HG02973 (cell line): ENCODE measurements at regions not wholly inside any gene's neighbourhood (a gene's known extent, or its start where the extent isn't known, plus 50 kb on each side); places are given as distances from the start of the nearest gene placed in this dataset.
"Not testable (repeated sequence)": the region's sequence is repeated elsewhere in the genome, so short reads cannot be mapped to it uniquely, and the experiment has no call there.

ENCODE experiments used
- ATAC-seq: cut with Tn5 transposase; IDR thresholded peaks from one replicate; pipeline ENCODE4 v1.9.1; 2021; ENCODE audit warnings: moderate library complexity; ENCODE audit not compliant: unreplicated experiment

- no peak for ATAC-seq
Measured at GRCh38 chrX:139058831-139059495, 347.4 kb upstream of the FGF13 start.

GRCh38 chrX:139052461-139052860 is 340.9 kb upstream of the FGF13 start:
- no peak for ATAC-seq

- no peak for ATAC-seq
Measured at GRCh38 chrX:139049465-139049864, 337.9 kb upstream of the FGF13 start.

GRCh38 chrX:139044680-139045079 is 333.2 kb upstream of the FGF13 start:
- no peak for ATAC-seq

GRCh38 chrX:139039041-139039440 is 327.5 kb upstream of the FGF13 start:
- no peak for ATAC-seq

GRCh38 chrX:139026811-139027210 is 315.3 kb upstream of the FGF13 start:
- no peak for ATAC-seq

- no peak for ATAC-seq
Measured at GRCh38 chrX:139026406-139026805, 314.9 kb upstream of the FGF13 start.

- ATAC-seq, result no peak
Measured at GRCh38 chrX:139025816-139026215, 314.3 kb upstream of the FGF13 start.

- ATAC-seq, result no peak
Measured at GRCh38 chrX:139023531-139023930, 312.0 kb upstream of the FGF13 start.

GRCh38 chrX:139020801-139021200 is 309.3 kb upstream of the FGF13 start:
- no peak for ATAC-seq

GRCh38 chrX:139018436-139018835 is 306.9 kb upstream of the FGF13 start:
- ATAC-seq, result no peak

- ATAC-seq, result no peak
Measured at GRCh38 chrX:139015627-139016026, 304.1 kb upstream of the FGF13 start.

- no peak for ATAC-seq
Measured at GRCh38 chrX:139008185-139008584, 296.7 kb upstream of the FGF13 start.

- ATAC-seq, result not testable (repeated sequence)
Measured at GRCh38 chrX:139003856-139004527, 292.5 kb upstream of the FGF13 start.

GRCh38 chrX:139002319-139002718 is 290.8 kb upstream of the FGF13 start:
- no peak for ATAC-seq

- no peak for ATAC-seq
Measured at GRCh38 chrX:138996268-138996667, 284.8 kb upstream of the FGF13 start.

- no peak for ATAC-seq
Measured at GRCh38 chrX:138995458-138995857, 283.9 kb upstream of the FGF13 start.

- not testable (repeated sequence) for ATAC-seq
Measured at GRCh38 chrX:138990425-138990824, 278.9 kb upstream of the FGF13 start.

GRCh38 chrX:138986866-138987265 is 275.3 kb upstream of the FGF13 start:
- ATAC-seq, result no peak

- ATAC-seq, result no peak
Measured at GRCh38 chrX:138986235-138986634, 274.7 kb upstream of the FGF13 start.

GRCh38 chrX:138982365-138982764 is 270.8 kb upstream of the FGF13 start:
- ATAC-seq, result no peak

GRCh38 chrX:138964501-138964900 is 253.0 kb upstream of the FGF13 start:
- no peak for ATAC-seq

- ATAC-seq, result not testable (repeated sequence)
Measured at GRCh38 chrX:138962419-138962818, 250.9 kb upstream of the FGF13 start.
